ENCODE measurements at regions not wholly inside any gene's neighbourhood (a gene's known extent, or its start where the extent isn't known, plus 50 kb on each side); places are given as distances from the start of the nearest gene placed in this dataset.

DNA sequence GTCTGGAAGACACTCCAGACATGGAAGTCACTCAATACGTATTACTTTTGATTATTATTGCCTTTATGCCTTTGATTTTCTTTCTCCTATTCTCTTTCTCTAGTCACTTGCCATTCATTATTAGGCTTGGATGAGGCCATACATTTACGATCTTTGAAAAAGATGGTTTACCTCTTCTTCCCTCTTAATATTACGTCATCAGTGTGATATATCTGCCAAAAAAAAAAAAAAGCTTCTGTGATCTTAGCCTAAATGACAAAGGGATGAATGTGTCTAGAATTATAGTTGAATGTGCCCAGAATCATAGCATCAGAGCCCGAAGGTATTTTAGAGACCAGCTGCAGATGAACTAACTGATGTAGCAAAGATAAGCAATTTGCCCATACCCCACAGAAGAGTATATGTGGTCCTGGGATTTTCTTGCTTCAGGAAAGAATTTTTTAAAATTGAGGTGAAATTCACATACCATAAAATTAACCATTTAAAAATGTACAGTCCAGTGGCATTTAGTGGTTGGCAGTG, 73.9 kb downstream of the HHEX start:
- no peak for TF ChIP-seq POLR2AphosphoS5 (IDR thresholded peaks at IDR 0.05)
- TF ChIP-seq, protein P1, sequence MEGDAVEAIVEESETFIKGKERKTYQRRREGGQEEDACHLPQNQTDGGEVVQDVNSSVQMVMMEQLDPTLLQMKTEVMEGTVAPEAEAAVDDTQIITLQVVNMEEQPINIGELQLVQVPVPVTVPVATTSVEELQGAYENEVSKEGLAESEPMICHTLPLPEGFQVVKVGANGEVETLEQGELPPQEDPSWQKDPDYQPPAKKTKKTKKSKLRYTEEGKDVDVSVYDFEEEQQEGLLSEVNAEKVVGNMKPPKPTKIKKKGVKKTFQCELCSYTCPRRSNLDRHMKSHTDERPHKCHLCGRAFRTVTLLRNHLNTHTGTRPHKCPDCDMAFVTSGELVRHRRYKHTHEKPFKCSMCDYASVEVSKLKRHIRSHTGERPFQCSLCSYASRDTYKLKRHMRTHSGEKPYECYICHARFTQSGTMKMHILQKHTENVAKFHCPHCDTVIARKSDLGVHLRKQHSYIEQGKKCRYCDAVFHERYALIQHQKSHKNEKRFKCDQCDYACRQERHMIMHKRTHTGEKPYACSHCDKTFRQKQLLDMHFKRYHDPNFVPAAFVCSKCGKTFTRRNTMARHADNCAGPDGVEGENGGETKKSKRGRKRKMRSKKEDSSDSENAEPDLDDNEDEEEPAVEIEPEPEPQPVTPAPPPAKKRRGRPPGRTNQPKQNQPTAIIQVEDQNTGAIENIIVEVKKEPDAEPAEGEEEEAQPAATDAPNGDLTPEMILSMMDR (IDR thresholded peaks at IDR 0.05 in 8 of 11, conservative IDR thresholded peaks at IDR 0.05 in 3 of 11) = no peak

Data from spleen (tissue), 7 donors.